ENCODE measurements at regions not wholly inside any gene's neighbourhood (a gene's known extent, or its start where the extent isn't known, plus 50 kb on each side); places are given as distances from the start of the nearest gene placed in this dataset.

GRCh38 chr16:80912651-80913050 lies 94.0 kb downstream of the CMC2 start:
- Mint-ChIP-seq H3K4me3 (no peak overlapping the region), H3K27ac (no peak overlapping the region)

DNA sequence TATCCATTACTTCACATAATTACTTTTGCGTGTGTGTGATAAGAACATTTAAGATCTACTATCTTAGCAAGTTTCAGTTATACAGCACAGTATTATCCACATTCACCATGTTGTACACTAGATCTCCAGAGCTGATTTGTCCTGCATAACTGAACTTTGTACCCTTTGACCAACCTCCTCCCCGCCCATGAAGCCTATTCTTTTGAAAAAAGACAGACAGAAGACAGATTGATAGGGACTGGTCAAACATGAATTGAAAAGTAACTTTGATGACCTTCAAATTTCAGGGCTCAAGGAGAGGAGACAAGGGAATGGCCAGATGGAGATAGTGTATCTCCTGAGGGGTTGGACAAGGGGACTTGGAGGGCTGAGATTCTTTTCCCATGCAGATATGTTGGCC lies 96.3 kb downstream of the CMC2 start:
- Histone ChIP-seq H3K4me3 (no peak overlapping the region), H2AFZ (no peak overlapping the region), H3K27ac (ENCODE audit: low read depth) (no peak overlapping the region), H3K9me2 (ENCODE audit: insufficient read depth) (0 out of 2 replicates have a peak, but pooled peaks cover 8% of the 10 kb centered on the region), H4K20me1 (replicated peaks; ENCODE audit: insufficient read depth) (no peaks in the 10 kb centered on the region), H3K79me2 (replicated peaks; ENCODE audit: insufficient read depth) (no peaks in the 10 kb centered on the region), H3K4me2 (no peak overlapping the region), H3K27me3 (ENCODE audit: insufficient read depth) (no peaks in the 10 kb centered on the region), H3K4me1 (ENCODE audit: insufficient read depth) (no peaks in the 10 kb centered on the region), H3F3A (replicated peaks; ENCODE audit: low read depth) (no peaks in the 10 kb centered on the region), H3K36me3 (ENCODE audit: insufficient read depth) (no peaks in the 10 kb centered on the region)
- DNase-seq (ENCODE audit: low spot score) (no peak), ATAC-seq (no peak)
- peaks cover 5% of the 10 kb centered on the region; the same call in 2 of the 3 replicates for H3K9me3 Mint-ChIP-seq
- no peaks in the 10 kb centered on the region for H3K36me3 Mint-ChIP-seq (ENCODE audit: low read depth)
- no peak overlapping the region for H3K27ac Mint-ChIP-seq
- no peak overlapping the region for H3K4me3 Mint-ChIP-seq
- H3K4me1 Mint-ChIP-seq: no peaks in the 10 kb centered on the region
- no peaks in the 10 kb centered on the region for H3K27me3 Mint-ChIP-seq (ENCODE audit: insufficient read depth, low read depth, poor library complexity)
- TF ChIP-seq, protein P1, sequence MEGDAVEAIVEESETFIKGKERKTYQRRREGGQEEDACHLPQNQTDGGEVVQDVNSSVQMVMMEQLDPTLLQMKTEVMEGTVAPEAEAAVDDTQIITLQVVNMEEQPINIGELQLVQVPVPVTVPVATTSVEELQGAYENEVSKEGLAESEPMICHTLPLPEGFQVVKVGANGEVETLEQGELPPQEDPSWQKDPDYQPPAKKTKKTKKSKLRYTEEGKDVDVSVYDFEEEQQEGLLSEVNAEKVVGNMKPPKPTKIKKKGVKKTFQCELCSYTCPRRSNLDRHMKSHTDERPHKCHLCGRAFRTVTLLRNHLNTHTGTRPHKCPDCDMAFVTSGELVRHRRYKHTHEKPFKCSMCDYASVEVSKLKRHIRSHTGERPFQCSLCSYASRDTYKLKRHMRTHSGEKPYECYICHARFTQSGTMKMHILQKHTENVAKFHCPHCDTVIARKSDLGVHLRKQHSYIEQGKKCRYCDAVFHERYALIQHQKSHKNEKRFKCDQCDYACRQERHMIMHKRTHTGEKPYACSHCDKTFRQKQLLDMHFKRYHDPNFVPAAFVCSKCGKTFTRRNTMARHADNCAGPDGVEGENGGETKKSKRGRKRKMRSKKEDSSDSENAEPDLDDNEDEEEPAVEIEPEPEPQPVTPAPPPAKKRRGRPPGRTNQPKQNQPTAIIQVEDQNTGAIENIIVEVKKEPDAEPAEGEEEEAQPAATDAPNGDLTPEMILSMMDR (conservative IDR thresholded peaks at IDR 0.05; ENCODE audit: low read depth in 2 of 2): no peak
- no peak for TF ChIP-seq POLR2AphosphoS5 (IDR thresholded peaks at IDR 0.05; ENCODE audit: low read depth)
- TF ChIP-seq STAT1 (IDR thresholded peaks at IDR 0.05; ENCODE audit: unreplicated experiment): no peak
- TF ChIP-seq, protein P2, sequence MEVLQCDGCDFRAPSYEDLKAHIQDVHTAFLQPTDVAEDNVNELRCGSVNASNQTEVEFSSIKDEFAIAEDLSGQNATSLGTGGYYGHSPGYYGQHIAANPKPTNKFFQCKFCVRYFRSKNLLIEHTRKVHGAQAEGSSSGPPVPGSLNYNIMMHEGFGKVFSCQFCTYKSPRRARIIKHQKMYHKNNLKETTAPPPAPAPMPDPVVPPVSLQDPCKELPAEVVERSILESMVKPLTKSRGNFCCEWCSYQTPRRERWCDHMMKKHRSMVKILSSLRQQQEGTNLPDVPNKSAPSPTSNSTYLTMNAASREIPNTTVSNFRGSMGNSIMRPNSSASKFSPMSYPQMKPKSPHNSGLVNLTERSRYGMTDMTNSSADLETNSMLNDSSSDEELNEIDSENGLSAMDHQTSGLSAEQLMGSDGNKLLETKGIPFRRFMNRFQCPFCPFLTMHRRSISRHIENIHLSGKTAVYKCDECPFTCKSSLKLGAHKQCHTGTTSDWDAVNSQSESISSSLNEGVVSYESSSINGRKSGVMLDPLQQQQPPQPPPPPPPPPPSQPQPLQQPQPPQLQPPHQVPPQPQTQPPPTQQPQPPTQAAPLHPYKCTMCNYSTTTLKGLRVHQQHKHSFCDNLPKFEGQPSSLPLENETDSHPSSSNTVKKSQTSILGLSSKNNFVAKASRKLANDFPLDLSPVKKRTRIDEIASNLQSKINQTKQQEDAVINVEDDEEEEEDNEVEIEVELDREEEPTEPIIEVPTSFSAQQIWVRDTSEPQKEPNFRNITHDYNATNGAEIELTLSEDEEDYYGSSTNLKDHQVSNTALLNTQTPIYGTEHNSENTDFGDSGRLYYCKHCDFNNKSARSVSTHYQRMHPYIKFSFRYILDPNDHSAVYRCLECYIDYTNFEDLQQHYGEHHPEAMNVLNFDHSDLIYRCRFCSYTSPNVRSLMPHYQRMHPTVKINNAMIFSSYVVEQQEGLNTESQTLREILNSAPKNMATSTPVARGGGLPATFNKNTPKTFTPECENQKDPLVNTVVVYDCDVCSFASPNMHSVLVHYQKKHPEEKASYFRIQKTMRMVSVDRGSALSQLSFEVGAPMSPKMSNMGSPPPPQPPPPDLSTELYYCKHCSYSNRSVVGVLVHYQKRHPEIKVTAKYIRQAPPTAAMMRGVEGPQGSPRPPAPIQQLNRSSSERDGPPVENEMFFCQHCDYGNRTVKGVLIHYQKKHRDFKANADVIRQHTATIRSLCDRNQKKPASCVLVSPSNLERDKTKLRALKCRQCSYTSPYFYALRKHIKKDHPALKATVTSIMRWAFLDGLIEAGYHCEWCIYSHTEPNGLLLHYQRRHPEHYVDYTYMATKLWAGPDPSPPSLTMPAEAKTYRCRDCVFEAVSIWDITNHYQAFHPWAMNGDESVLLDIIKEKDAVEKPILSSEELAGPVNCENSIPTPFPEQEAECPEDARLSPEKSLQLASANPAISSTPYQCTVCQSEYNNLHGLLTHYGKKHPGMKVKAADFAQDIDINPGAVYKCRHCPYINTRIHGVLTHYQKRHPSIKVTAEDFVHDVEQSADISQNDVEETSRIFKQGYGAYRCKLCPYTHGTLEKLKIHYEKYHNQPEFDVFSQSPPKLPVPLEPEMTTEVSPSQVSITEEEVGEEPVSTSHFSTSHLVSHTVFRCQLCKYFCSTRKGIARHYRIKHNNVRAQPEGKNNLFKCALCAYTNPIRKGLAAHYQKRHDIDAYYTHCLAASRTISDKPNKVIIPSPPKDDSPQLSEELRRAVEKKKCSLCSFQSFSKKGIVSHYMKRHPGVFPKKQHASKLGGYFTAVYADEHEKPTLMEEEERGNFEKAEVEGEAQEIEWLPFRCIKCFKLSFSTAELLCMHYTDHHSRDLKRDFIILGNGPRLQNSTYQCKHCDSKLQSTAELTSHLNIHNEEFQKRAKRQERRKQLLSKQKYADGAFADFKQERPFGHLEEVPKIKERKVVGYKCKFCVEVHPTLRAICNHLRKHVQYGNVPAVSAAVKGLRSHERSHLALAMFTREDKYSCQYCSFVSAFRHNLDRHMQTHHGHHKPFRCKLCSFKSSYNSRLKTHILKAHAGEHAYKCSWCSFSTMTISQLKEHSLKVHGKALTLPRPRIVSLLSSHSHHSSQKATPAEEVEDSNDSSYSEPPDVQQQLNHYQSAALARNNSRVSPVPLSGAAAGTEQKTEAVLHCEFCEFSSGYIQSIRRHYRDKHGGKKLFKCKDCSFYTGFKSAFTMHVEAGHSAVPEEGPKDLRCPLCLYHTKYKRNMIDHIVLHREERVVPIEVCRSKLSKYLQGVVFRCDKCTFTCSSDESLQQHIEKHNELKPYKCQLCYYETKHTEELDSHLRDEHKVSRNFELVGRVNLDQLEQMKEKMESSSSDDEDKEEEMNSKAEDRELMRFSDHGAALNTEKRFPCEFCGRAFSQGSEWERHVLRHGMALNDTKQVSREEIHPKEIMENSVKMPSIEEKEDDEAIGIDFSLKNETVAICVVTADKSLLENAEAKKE (CRISPR knock-in tag; IDR thresholded peaks at IDR 0.05): no peak
- TF ChIP-seq, protein P3, sequence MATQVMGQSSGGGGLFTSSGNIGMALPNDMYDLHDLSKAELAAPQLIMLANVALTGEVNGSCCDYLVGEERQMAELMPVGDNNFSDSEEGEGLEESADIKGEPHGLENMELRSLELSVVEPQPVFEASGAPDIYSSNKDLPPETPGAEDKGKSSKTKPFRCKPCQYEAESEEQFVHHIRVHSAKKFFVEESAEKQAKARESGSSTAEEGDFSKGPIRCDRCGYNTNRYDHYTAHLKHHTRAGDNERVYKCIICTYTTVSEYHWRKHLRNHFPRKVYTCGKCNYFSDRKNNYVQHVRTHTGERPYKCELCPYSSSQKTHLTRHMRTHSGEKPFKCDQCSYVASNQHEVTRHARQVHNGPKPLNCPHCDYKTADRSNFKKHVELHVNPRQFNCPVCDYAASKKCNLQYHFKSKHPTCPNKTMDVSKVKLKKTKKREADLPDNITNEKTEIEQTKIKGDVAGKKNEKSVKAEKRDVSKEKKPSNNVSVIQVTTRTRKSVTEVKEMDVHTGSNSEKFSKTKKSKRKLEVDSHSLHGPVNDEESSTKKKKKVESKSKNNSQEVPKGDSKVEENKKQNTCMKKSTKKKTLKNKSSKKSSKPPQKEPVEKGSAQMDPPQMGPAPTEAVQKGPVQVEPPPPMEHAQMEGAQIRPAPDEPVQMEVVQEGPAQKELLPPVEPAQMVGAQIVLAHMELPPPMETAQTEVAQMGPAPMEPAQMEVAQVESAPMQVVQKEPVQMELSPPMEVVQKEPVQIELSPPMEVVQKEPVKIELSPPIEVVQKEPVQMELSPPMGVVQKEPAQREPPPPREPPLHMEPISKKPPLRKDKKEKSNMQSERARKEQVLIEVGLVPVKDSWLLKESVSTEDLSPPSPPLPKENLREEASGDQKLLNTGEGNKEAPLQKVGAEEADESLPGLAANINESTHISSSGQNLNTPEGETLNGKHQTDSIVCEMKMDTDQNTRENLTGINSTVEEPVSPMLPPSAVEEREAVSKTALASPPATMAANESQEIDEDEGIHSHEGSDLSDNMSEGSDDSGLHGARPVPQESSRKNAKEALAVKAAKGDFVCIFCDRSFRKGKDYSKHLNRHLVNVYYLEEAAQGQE (IDR thresholded peaks at IDR 0.05; ENCODE audit: unreplicated experiment): no peak
- TF ChIP-seq JUNB (IDR thresholded peaks at IDR 0.05; ENCODE audit: unreplicated experiment): no peak
- TF ChIP-seq EZH2 (IDR thresholded peaks at IDR 0.05; ENCODE audit: low read depth, unreplicated experiment): no peak

More at GRCh38 chr16:80912651-80913050, 94.0 kb downstream of the CMC2 start:
- no peaks in the 10 kb centered on the region for H3K36me3 ChIP-seq (ENCODE audit: insufficient read depth)
- no peaks in the 10 kb centered on the region for H4K20me1 ChIP-seq (replicated peaks; ENCODE audit: insufficient read depth)
- H3F3A ChIP-seq (replicated peaks; ENCODE audit: low read depth): no peaks in the 10 kb centered on the region
- no peak for ATAC-seq
- TF ChIP-seq ZNF114 (CRISPR knock-in tag; IDR thresholded peaks at IDR 0.05) (no peak), POLR2AphosphoS5 (IDR thresholded peaks at IDR 0.05; ENCODE audit: low read depth) (no peak), EZH2 (IDR thresholded peaks at IDR 0.05; ENCODE audit: low read depth, unreplicated experiment) (no peak), JUNB (IDR thresholded peaks at IDR 0.05; ENCODE audit: unreplicated experiment) (no peak)
- TF ChIP-seq, protein P4, sequence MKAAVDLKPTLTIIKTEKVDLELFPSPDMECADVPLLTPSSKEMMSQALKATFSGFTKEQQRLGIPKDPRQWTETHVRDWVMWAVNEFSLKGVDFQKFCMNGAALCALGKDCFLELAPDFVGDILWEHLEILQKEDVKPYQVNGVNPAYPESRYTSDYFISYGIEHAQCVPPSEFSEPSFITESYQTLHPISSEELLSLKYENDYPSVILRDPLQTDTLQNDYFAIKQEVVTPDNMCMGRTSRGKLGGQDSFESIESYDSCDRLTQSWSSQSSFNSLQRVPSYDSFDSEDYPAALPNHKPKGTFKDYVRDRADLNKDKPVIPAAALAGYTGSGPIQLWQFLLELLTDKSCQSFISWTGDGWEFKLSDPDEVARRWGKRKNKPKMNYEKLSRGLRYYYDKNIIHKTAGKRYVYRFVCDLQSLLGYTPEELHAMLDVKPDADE (IDR thresholded peaks at IDR 0.05): no peak
- H3K4me2 ChIP-seq: no peak overlapping the region
- H3K4me3 ChIP-seq: no peak overlapping the region
- no peak overlapping the region for H2AFZ ChIP-seq
- H3K9me2 ChIP-seq (ENCODE audit: insufficient read depth): 0 out of 2 replicates have a peak, but pooled peaks cover 10% of the 10 kb centered on the region
- Mint-ChIP-seq H3K9me3 (peaks cover 5% of the 10 kb centered on the region; the same call in 2 of the 3 replicates), H3K27me3 (ENCODE audit: insufficient read depth, low read depth, poor library complexity) (peaks cover 3% of the 10 kb centered on the region), H3K4me1 (peaks cover 3% of the 10 kb centered on the region; the same call in 2 of the 3 replicates), H3K36me3 (ENCODE audit: low read depth) (no peaks in the 10 kb centered on the region)
- no peaks in the 10 kb centered on the region for H3K79me2 ChIP-seq (replicated peaks; ENCODE audit: insufficient read depth)
- no peak overlapping the region for H3K27ac ChIP-seq (ENCODE audit: low read depth)
- H3K4me1 ChIP-seq (ENCODE audit: insufficient read depth): peaks cover 3% of the 10 kb centered on the region; the same call in 1 of the 2 replicates
- H3K27me3 ChIP-seq (ENCODE audit: insufficient read depth): no peaks in the 10 kb centered on the region
- DNase-seq (ENCODE audit: low spot score): no peak

All from GM23338 (cell line).